GM21528 (cell line): ENCODE measurements at regions not wholly inside any gene's neighbourhood (a gene's known extent, or its start where the extent isn't known, plus 50 kb on each side); places are given as distances from the start of the nearest gene placed in this dataset.

Experiments used
- ATAC-seq: cut with Tn5 transposase; IDR thresholded peaks from one replicate; pipeline ENCODE4 v1.9.1; 2021; ENCODE audit warnings: mild to moderate bottlenecking, moderate library complexity; ENCODE audit not compliant: unreplicated experiment, low FRiP score

DNA sequence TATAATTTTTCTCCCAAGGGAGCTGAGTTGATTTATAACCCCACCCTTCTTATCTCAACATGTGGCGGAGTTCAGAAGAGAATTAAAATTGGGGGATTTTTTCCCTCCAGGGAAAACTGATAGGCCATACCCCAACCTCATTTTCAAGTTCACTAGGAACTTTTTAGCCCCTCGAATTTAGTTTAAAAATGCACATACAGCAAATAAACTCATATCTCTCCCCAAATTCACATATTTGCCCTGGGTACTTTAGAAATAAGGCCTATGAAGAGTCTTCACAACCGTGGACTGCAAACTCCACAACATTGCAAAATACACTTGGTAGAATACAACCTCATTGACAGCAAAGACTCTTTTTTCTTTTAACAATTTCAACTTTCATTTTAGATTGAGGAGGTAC, 206.7 kb upstream of the LEF1 start:
- ATAC-seq = no peak

DNA sequence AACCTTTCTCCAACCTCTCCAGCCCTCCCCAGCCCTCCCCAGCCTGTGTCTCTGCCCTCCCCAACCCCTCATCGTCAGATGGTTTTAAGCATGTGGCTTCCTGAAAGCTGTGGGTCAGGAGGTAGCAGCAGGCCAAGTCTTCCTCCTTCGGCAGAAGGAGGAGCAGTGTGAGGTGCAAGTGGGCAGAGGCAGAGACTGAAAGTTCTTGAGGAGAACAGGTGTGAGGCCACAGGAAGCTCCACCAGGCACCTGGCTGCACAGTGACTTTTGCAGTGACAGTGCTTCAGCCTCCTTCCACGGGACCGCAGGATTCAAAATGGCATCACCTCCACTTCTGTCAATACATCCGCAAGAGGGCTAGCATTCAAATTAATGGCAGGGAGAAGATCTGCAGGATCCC, 203.9 kb upstream of the LEF1 start:
- no peak for ATAC-seq

DNA sequence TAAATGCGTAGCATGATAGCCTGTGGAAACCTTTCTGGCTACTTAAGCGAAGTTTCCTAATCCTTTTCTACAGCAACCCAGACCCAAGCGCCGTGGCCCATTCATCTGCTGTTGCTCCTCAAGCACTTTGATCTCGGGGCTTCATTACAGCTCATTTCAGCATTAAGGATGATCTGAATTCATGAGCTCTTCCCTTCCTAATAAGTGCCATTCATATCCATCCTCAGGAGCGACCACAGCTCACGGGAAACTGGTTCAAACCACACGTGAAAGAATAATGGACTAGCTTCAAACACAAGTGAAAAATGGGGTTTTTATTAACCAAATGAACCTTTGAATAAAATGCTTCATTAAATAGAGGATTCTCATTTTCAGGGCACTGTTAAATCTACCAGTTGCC, 202.6 kb upstream of the LEF1 start:
- ATAC-seq = no peak

DNA sequence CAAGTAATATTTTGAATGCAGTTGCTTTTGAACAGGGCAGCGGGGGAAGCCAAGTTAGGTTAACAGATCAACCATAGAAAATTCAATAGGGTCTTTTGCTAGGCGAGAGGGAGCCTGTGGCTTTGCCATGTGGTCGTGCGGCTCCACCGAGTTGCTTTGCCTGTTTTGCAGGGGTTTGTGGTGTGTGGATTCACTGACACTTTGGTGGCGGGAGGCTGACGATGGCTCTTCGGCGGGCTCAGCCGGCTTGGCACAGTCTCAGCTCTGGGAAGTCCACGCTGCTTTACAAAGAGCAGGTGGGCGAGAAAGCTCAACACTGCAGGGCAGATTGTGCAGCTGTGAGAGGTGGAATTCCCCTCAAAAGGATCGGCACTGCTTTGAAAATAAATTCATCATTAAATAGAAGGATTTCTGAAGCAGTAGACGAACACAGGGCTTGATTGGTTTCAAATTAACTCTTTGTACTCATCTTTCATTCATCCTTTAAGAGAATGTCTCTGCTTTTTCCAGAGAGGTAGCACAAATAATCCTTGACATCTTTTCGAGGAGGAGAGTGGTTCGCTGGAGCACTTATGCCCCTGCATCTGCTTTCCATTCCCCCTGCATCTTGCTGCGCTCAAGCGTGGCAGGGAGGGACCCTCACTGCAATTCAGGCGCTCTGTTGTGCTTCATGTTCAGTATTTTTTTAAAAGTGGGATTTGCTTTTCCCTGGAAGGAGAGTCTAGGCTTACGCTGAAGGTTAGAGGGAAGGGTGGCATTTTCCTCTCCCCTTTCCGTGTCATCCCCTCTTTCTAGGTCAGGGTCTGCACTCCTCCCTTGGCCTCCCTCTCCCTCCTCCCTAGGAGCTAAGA, 201.8 kb upstream of the LEF1 start:
- ATAC-seq = no peak

DNA sequence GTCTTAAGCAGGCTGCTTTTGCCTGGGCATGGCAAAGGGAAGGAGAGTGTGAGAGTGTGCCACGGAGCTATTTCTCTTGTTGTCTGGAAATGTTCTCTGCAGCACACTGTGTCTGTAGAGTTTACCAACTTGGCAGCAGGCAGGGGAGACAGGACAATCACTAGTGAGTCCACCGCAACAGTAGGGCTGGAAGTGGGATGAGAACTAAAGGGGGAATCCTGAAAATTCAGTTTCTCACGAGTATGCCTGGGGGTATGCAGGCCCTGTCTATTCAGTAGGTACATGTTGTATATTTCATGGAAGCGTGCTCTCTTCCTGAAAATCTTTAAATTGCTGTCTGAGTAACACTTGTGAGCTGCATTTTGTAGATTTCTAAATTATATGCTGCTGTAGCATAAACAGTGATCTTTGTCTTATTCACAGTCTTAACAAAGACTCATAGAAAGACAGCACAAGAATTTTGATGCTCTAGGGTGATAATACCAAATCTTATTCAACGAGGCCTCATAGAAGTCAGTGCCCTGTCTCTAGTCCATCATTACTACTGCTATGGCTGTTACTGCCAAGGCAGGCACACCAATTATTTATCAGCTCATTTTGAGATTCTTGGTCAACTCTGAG, 200.4 kb upstream of the LEF1 start:
- no peak for ATAC-seq

DNA sequence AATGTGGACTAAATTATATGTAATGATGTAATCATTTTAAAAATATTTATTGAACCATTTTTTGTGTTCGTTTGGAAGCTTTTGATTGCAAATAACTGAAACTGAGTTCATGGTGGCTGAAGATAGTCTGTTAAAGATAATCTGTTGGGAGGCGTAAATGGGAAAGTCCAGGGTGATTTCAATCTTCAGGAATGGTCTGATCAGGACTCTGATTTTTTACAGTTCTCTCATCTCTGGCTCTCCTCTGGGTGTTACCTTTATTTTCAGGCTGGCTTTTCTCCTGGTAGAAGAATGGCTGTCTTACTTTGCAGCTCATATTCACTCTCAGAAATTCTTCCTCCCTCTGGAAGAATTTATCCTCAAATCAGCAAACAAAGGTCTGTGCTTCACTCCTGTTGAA, 199.0 kb upstream of the LEF1 start:
- ATAC-seq = no peak

DNA sequence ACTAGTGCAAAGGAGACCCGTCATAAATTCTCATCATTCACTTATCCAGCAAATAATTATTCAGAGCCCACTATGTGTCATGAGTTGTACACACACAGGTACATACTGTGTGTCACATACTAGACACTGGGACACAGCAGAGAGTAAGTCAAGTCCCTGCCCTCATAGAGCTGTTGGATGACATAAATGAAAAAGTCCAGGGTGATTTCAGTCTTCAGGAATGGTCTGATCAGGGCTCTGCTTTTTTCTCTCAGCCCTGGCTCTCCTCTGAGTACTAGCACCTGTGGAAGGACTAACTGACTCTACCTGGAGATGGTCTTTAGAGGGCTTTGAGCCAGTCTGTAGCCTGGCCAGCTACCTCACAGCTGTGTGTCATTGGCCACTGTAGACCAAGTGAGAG, 198.0 kb upstream of the LEF1 start:
- no peak for ATAC-seq

DNA sequence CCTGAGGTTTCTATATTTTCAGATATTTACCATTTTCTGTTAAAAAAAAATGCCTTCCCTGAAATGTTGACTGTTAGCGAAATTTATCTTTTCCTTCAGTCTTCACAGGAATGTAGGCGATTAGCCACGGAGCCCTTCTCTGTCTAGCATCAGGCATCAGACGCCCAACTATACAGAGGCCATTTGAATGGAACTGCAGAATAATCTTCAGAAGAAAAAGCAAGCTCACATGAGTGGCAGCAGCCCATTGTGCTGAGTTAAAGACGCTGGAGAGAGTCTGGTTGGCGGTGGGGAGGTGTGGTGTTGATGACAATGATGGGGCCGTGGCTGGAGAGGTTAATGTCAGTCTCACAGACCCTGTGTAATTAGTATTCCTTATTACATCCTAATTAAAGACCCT, 196.8 kb upstream of the LEF1 start:
- ATAC-seq = no peak

DNA sequence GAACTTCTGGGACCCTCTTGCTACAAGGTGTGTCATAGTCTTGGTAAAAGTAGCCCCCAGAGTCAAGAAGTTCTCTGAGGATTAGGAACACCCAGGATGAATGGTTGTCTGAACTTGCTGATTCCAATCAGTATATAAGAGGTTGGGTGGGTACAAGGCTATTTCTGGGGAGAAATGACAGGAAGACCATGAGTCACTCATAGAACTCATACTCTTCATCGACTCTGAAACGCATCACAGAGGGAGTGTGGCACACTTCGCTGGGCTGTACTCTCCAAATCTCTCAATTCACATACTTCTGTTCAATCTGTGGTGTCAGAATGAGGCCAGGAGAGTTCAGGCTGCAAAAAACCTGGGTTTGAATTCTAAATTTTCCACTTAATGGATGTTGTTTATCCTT, 193.2 kb upstream of the LEF1 start:
- no peak for ATAC-seq

DNA sequence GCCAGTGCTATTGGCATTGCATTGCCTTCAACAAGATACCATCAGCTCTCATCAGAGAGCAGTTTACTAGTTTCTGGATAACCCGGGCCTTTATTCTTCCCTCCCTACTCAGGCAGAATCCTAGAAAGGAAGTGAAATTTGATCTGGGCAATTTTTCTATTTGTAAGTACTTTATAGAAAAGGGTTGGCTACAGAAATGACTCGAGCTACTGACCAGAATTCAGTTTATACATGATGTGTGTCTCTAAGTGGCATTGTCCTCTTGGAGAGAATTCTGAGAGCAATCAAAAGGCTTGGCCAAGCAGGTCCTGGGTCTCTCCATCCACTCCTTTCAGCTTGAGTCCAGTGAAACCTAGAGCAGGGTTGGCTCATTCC, 192.7 kb upstream of the LEF1 start:
- no peak for ATAC-seq

DNA sequence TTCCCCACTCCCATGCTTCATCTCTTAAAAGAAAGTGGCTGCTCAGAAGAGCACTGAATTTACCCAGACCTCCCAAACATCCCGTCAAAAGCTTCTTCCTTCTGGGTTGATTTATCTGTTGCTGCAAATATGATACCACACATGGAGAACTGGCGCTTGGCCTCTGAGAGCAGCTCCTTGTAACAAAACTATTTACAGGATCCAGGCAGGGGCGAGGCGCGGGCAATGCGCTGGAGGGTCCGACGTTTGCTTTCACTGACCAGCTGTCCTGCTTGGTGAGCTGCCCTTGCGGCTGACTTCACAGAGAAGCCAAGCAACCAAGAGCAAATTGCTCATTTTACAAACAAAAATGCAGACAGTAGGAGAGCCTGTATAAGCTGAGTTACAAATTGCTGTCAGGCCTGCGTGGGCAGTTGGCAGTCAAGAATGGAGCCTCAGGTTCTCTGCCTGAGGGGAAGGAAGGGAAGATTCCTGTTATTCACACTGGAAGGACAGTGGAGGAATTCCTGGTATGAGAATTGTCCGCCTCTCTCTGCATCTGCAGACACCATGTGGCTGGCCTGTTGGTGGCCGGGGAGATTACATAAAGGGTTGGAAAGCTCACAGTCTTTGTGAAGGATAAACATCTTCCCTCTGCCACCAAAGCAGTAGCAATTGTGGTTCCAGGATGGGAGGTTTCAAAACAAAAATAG, 192.2 kb upstream of the LEF1 start:
- no peak for ATAC-seq

DNA sequence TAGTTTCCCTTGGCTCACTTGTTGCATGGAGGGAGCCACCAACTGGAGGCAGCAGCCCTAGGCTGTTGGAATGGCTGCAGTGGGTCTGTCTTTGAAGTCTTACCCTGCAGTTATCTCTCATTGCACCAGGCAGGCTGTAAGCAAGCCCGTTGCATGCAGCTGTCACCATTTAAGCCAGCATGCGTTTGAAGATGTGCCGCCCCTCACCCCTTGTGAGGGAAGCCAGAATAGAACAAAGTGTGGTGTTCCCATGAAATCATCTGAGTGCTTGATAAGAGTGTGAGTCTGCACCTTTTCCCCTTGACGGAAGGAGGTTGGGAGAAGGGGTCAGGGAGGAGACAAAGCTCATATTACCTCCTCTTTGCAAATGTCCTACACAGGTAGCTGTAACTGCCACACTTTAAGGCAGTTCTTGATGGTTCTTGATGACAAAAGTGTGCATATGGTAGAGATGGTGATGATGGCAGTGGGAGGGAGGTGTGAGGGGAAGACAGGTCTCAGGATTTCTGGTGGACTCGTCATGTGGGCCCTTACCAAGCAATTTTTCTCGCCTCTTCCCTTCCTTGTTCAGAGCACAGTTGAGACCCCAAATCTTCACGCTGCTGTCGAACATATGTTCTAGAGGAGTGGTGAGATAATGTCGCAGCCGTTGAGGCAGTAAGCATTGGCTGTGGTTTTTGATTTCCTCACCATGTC, 191.4 kb upstream of the LEF1 start:
- ATAC-seq = no peak

DNA sequence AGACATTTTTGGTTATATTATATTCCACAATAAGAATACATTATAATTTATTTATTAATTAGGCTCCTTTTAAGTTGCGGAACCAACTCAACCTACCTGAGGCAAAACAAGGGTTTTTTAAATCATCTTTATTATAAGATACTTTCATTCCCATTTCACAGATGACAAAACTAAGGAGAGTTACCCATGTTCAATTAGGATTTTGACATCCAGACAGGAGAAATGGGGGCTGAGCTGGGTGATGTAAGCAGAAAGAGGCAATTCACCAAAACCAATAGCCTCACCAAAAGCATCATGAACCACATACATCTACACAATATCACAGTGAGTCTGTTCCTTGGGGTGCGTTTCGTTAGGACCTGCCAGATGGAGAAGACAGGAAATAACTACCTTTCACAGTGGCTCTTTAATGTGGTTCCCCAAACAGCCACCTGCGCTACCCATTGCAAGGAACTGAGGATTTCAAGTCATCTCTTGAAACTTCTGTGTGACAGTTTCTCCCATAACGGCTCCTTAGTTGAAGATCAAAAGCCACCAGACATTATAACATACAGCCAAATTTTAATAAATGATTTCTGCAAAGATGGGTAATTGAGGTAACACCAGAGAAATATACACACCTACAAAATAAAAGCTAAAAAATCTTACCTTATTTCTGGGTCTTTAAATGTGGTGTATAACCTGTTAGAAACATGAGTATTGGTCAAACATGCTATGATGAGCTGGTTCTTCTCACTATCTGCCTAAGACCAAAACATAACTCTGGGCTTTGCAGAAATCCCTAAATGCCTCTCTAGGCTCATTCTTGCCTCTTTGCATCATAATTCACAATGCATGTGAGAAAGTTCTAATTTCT, 190.6 kb upstream of the LEF1 start:
- ATAC-seq = no peak

DNA sequence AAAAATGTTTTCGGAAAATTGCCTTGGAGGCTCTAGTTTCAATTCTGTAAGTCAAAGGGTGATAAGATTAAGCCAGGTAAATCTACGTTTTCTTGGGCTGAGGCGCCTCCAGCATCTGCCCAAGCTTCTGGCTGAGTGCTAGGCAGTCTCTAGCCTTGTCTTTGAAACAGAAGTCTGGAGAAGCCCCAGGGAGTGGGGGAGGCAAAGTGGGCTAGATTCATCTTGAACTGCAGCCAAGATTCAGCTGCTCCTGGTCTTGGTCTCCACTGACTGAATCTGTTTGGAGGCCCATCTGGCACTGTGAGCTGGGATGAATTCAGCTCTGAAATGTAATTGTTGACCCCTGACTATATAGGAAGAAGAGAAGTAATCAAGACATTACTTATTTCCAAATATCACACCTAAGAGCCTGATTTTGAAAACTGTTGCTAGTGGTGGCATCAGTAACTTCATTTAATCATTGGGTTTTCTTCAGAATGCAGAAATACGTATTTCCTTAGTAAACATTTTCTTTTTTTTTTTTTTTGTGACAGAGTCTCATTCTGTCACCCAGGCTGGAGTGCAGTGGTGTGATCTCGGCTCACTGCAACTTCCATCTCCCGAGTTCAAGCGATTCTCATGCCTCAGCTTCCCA, 187.3 kb upstream of the LEF1 start:
- ATAC-seq = no peak

DNA sequence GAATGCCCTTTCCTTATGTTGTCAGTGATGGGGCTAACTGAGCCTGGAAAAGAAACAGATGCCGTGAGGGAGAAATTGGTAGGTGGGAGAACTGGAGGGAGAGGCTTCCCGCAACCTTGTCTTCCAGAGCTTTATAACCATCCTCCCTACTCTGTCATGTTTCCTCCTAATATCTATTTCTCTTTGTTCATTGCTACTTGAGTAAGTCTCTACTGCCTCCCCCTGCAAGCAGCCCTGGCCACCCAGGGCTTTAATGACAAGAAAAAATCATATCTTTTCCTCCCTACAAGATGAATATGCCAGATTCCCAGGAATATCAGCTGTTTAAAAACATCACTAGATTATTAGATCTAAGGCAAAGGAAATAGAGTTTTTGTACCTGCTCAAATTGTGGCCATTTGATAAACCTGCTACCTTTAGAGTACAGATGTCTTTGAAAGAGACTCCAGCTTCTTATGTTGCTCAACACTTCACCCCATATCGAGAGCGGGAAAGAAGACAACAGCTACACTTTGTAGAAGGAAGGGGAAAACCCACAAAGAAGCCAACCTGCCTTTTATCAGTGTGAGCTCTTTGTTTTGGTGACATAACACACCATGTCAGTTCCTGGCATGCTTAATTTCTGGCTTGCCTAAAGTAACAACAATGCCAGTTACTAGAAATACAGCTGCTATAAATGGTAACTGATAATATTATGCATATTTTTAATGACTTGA, 186.6 kb upstream of the LEF1 start:
- ATAC-seq = no peak

DNA sequence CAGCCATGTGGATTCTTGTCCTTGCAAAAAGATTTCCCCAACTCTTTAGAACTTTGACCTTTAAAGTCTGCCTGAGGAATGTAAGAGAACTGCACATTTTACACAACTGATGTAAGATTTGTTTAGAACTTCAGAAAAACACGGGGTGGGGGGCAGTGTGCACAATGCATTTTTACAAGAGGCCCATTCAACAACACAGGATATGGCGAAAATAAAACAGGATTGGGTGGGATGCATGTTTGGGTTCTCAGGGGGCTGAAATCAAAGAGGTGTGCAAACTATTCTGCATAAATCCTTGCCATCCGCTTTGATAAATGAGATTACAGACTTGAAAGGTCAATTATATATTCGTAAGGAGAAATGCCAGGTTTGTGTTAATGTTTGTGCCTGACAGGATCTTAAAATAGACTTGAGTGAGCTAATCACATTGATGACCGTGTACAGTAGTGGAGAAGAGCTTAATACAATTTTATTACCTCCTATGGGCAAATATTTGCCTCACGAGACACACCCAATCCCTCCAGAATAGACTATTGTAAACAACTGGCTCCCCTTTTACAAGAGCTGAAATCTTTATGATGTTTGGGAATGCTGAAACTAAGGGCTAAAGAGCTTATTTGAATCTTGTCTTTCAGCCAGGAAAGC, 184.1 kb upstream of the LEF1 start:
- ATAC-seq = no peak

DNA sequence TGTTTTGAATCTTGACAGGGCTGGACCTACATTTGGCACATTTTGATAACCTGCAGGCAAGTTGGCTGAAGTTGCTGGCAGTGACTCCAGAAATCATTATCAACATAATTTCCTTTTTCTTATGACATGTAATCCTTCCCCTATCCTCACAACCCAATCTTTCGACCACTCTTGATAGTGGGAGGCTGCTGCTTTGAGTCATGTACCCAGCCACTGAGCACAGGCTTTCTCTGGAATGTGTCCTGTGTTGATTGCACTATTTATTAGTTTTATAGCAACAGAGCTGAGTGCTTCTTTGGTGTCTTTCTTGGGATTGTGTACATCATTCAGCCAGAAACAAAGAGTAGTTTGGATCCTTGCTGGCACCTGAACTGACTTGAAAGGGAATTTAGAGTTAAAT, 183.1 kb upstream of the LEF1 start:
- no peak for ATAC-seq

DNA sequence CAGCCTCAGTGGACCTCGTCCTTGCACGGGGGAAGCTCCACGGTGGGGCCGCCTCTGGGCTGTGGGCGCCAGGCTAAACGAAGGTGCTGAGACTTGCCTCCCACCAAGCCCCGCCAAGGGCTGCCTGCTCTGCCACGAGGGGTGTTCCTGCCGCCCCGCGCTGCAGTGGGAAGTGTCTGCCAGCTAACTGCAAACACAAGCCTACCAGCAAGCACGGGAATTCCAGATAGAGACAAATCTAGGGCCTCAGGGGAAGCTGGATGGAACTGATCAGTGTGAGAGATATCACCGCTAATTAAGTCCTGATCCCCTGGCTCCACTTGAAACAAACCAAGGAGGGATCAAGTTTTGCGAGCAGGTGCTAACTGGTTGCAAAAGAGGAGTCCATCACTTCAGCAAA, 181.6 kb upstream of the LEF1 start:
- ATAC-seq = no peak

DNA sequence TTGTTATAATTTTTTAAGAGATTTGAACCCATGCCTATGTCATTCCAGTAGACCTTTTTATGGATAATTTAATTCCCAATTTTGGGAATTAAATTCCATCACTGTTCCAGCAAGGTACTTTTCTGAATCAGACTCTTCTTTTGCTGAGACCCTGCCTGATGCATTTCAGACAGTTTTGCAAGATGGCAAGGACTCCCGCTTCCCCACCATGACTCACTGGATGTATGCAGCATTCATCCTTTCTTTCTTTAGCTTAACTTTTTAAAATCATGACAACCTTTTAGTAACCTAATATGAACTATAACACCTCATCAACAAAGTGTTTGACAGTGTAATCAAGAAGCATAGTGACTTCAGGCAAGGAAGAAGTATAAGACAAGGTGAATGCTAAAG, 178.1 kb upstream of the LEF1 start:
- no peak for ATAC-seq
